ENCODE measurements at regions not wholly inside any gene's neighbourhood (a gene's known extent, or its start where the extent isn't known, plus 50 kb on each side); places are given as distances from the start of the nearest gene placed in this dataset.

- H3K9ac ChIP-seq, result no peak overlapping the region
- no peak overlapping the region for H3K27ac ChIP-seq
- no peak for TF ChIP-seq Cebpa-rat (IDR thresholded peaks at IDR 0.05)
- no peak overlapping the region for H3K4me2 ChIP-seq
- H3K4me1 ChIP-seq, result no peaks in the 10 kb centered on the region
- H3K4me3 ChIP-seq, result no peak overlapping the region
- no peaks in the 10 kb centered on the region for H3K27me3 ChIP-seq
- H3K36me3 ChIP-seq, result no peaks in the 10 kb centered on the region
- no peaks in the 10 kb centered on the region for H3K9me3 ChIP-seq (replicated peaks in 1 of 11)
- H4K20me1 ChIP-seq, result no peaks in the 10 kb centered on the region
Measured at GRCh38 chr11:30749268-30749667, 163.1 kb upstream of the MPPED2 start.

- Histone ChIP-seq H3K9ac (no peak overlapping the region), H3K36me3 (no peaks in the 10 kb centered on the region), H3K27ac (no peak overlapping the region), H4K20me1 (no peaks in the 10 kb centered on the region), H3K9me3 (replicated peaks in 1 of 11) (no peaks in the 10 kb centered on the region; a peak in 1 of 22 replicates), H3K4me1 (no peaks in the 10 kb centered on the region), H3K4me2 (no peak overlapping the region), H3K27me3 (no peaks in the 10 kb centered on the region), H3K4me3 (no peak overlapping the region)
- no peak for TF ChIP-seq Cebpa-rat (IDR thresholded peaks at IDR 0.05)
Measured at GRCh38 chr11:30741039-30741550, 154.9 kb upstream of the MPPED2 start.

DNA sequence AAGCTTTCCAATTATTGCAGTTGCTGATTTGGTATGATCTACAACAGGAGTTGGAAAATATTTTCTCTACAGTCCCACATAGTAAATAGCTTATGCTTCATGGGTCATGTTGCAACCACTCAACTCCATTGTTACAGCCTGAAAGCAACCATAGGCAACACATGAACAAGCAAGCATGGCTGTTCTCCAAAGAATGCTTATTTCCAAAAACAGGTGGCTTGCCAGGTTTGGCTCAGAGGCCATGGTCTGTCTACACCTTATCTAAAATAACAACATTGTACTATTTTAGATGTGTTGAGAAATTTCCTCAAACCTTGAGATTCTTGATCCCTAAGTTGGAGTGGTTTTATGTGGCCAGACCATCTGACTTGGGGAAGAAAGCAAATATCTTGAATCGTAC, 153.9 kb upstream of the MPPED2 start:
- Histone ChIP-seq H3K36me3 (no peaks in the 10 kb centered on the region), H3K4me2 (no peak overlapping the region), H3K4me3 (no peak overlapping the region), H3K9ac (no peak overlapping the region), H3K27me3 (no peaks in the 10 kb centered on the region), H3K4me1 (no peaks in the 10 kb centered on the region), H4K20me1 (no peaks in the 10 kb centered on the region), H3K9me3 (replicated peaks in 1 of 11) (no peaks in the 10 kb centered on the region; a peak in 1 of 22 replicates), H3K27ac (no peak overlapping the region)
- TF ChIP-seq Cebpa-rat (IDR thresholded peaks at IDR 0.05), result no peak

- no peaks in the 10 kb centered on the region for H3K36me3 ChIP-seq
- H3K9me3 ChIP-seq (replicated peaks in 1 of 11), result no peaks in the 10 kb centered on the region; a peak in 1 of 22 replicates
- no peaks in the 10 kb centered on the region for H4K20me1 ChIP-seq
- H3K4me2 ChIP-seq, result no peak overlapping the region
- no peak overlapping the region for H3K27ac ChIP-seq
- no peaks in the 10 kb centered on the region for H3K27me3 ChIP-seq
- no peak overlapping the region for H3K4me3 ChIP-seq
- no peaks in the 10 kb centered on the region for H3K4me1 ChIP-seq
- H3K9ac ChIP-seq, result no peak overlapping the region
- TF ChIP-seq Cebpa-rat (IDR thresholded peaks at IDR 0.05), result no peak
Measured at GRCh38 chr11:30735946-30736345, 149.8 kb upstream of the MPPED2 start.

DNA sequence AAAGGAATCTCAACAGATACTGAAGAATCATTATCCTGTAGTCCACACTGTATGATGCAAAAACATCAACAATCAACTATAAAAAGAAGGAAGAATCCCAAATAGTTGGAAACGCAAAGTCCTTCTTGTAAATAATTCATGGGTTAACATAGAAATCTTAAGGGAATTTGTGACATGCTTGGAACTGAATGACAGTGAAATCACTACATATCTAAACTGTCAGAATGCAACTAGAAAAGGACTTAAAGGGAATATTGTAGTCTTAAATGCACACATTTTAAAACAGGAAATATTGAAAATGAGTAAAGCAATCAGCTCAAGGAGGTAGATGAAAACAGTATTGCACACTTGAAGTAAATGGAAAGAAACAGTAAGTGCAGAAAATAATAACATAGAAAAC, 147.6 kb upstream of the MPPED2 start:
- Histone ChIP-seq H3K27ac (no peak overlapping the region), H3K4me2 (no peak overlapping the region), H4K20me1 (no peaks in the 10 kb centered on the region), H3K9ac (no peak overlapping the region), H3K27me3 (no peaks in the 10 kb centered on the region), H3K4me3 (no peak overlapping the region), H3K9me3 (replicated peaks in 1 of 11) (no peaks in the 10 kb centered on the region; a peak in 1 of 22 replicates), H3K36me3 (no peaks in the 10 kb centered on the region), H3K4me1 (no peaks in the 10 kb centered on the region)
- no peak for TF ChIP-seq Cebpa-rat (IDR thresholded peaks at IDR 0.05)

- Histone ChIP-seq H3K4me3 (no peak overlapping the region), H3K4me2 (no peak overlapping the region)
- no peak for TF ChIP-seq Cebpa-rat (IDR thresholded peaks at IDR 0.05)
Measured at GRCh38 chr11:30730011-30730410, 143.9 kb upstream of the MPPED2 start.

DNA sequence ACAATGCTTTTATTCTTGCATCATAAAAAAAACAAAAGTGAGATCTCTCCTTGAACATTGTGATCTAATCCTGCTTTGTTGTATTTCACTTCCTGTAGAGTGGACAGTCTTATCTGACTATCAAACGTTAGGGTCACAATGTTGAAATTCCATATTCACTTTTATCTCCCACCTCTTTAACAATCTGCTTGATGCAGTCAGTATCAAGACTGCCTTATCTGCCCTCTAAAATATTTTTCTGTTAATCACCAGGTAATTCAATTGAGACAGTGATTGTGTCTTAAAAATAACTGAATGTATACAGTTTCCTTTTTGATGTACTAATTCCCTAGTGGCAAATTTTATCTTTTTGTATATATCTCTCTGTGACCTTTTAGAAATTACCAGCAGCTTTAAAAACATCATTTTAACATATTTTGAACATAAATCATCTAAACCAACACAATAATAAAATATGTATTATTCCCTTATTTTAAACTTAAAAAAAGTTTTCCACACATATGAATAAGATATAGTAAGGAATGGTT, 143.1 kb upstream of the MPPED2 start:
- H3K9me3 ChIP-seq (replicated peaks in 1 of 11), result no peaks in the 10 kb centered on the region
- no peaks in the 10 kb centered on the region for H3K27me3 ChIP-seq
- no peak for TF ChIP-seq Cebpa-rat (IDR thresholded peaks at IDR 0.05)
- no peak overlapping the region for H3K4me2 ChIP-seq
- H4K20me1 ChIP-seq, result no peaks in the 10 kb centered on the region
- no peaks in the 10 kb centered on the region for H3K36me3 ChIP-seq
- no peaks in the 10 kb centered on the region for H3K4me1 ChIP-seq
- no peak overlapping the region for H3K4me3 ChIP-seq
- no peak overlapping the region for H3K9ac ChIP-seq
- no peak overlapping the region for H3K27ac ChIP-seq

More at GRCh38 chr11:30730011-30730410, 143.9 kb upstream of the MPPED2 start:
- H3K27me3 ChIP-seq, result no peaks in the 10 kb centered on the region
- H3K4me1 ChIP-seq, result no peaks in the 10 kb centered on the region
- H4K20me1 ChIP-seq, result no peaks in the 10 kb centered on the region
- no peak overlapping the region for H3K9ac ChIP-seq
- no peak overlapping the region for H3K27ac ChIP-seq
- H3K36me3 ChIP-seq, result no peaks in the 10 kb centered on the region
- H3K9me3 ChIP-seq (replicated peaks in 1 of 11), result no peaks in the 10 kb centered on the region

GRCh38 chr11:30725645-30726195, 139.6 kb upstream of the MPPED2 start:
- H3K4me1 ChIP-seq, result no peaks in the 10 kb centered on the region
- H3K9me3 ChIP-seq (replicated peaks in 1 of 11), result no peaks in the 10 kb centered on the region
- no peak for TF ChIP-seq Cebpa-rat (IDR thresholded peaks at IDR 0.05)
- no peaks in the 10 kb centered on the region for H3K27me3 ChIP-seq
- H4K20me1 ChIP-seq, result no peaks in the 10 kb centered on the region
- no peaks in the 10 kb centered on the region for H3K36me3 ChIP-seq
- H3K27ac ChIP-seq, result no peak overlapping the region
- H3K4me3 ChIP-seq, result no peak overlapping the region
- H3K9ac ChIP-seq, result no peak overlapping the region
- no peak overlapping the region for H3K4me2 ChIP-seq

- Histone ChIP-seq H3K9me3 (replicated peaks in 1 of 11) (no peaks in the 10 kb centered on the region), H3K27ac (no peak overlapping the region), H3K4me3 (no peak overlapping the region), H4K20me1 (no peaks in the 10 kb centered on the region), H3K9ac (no peak overlapping the region), H3K36me3 (no peaks in the 10 kb centered on the region), H3K4me2 (no peak overlapping the region), H3K27me3 (no peaks in the 10 kb centered on the region), H3K4me1 (no peaks in the 10 kb centered on the region)
- TF ChIP-seq Cebpa-rat (IDR thresholded peaks at IDR 0.05), result no peak
Measured at GRCh38 chr11:30724274-30724673, 138.1 kb upstream of the MPPED2 start.

DNA sequence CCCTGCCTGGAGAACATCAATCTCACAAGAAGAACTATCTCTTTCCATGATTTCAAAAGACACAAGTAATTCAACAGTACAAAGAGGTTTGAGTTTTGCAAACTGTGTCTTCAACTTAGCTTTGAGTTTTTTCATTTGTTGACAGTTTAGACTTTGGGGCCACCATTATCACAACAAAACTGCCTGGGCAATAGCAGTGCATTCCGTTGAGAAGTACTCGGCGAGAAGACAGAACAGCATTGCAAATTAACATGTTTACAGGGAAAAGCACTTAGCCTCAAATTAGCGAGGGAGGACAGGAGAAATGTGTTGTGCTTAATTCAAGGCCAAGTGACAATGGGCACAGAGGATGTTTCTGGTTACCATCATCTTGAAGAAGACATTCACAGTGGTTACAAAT, 133.2 kb upstream of the MPPED2 start:
- Histone ChIP-seq H4K20me1 (no peaks in the 10 kb centered on the region), H3K27me3 (no peaks in the 10 kb centered on the region), H3K4me2 (no peak overlapping the region), H3K9me3 (replicated peaks in 1 of 11) (no peaks in the 10 kb centered on the region), H3K4me3 (no peak overlapping the region), H3K36me3 (no peaks in the 10 kb centered on the region), H3K9ac (no peak overlapping the region), H3K27ac (no peak overlapping the region), H3K4me1 (no peaks in the 10 kb centered on the region)
- no peak for TF ChIP-seq Cebpa-rat (IDR thresholded peaks at IDR 0.05)
